ENCODE measurements at regions not wholly inside any gene's neighbourhood (a gene's known extent, or its start where the extent isn't known, plus 50 kb on each side); places are given as distances from the start of the nearest gene placed in this dataset.

- TF ChIP-seq CTCF (IDR thresholded peaks at IDR 0.05; ENCODE audit: low read length): no peak
- TF ChIP-seq EZH2 (IDR thresholded peaks at IDR 0.05; ENCODE audit: borderline replicate concordance, low read length): no peak
Measured at GRCh38 chr17:73872816-73873215, 228.6 kb upstream of the SDK2 start.

Measured in OCI-LY1 (cell line).